ENCODE measurements at regions not wholly inside any gene's neighbourhood (a gene's known extent, or its start where the extent isn't known, plus 50 kb on each side); places are given as distances from the start of the nearest gene placed in this dataset.

DNA sequence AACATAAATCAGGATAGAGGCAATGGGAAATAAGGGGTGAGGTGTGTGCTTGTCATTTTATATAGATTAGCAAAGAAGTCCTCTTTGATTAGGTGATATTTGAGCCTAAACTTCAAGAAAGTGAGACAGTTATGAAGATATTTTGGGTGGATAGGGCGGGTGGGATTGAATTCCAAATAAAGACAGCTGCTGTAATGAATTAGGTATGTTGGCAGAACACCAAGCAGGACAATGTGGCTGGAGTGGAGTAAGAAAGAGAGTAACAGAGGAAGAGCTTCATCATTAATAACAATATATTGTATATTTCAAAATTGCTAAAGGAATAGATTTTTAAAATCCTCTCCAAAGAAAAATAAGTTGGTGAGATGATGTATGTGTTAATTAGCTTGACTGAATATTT is 91.0 kb upstream of the CENPE start:
- Histone ChIP-seq H3K27ac (ENCODE audit: control insufficient read depth, insufficient read depth) (no peak overlapping the region), H3K4me3 (no peak overlapping the region), H2AFZ (ENCODE audit: control insufficient read depth, low read depth, low read length) (no peak overlapping the region), H3K4me2 (ENCODE audit: control insufficient read depth, insufficient read depth) (no peak overlapping the region), H3K9me3 (replicated peaks; ENCODE audit: control insufficient read depth, insufficient read depth, low read length) (no peaks in the 10 kb centered on the region), H3K36me3 (ENCODE audit: control insufficient read depth in 2 of 2, insufficient read depth in 2 of 2, low read length in 1 of 2) (no peaks in the 10 kb centered on the region), H3K9ac (ENCODE audit: control insufficient read depth, insufficient read depth, low read length) (no peak overlapping the region), H4K20me1 (ENCODE audit: control insufficient read depth, insufficient read depth) (no peaks in the 10 kb centered on the region), H3K4me1 (ENCODE audit: control insufficient read depth, insufficient read depth, low read length) (no peaks in the 10 kb centered on the region), H3K79me2 (ENCODE audit: control insufficient read depth, insufficient read depth, low read length) (no peaks in the 10 kb centered on the region), H3K27me3 (replicated peaks in 1 of 2; ENCODE audit: control insufficient read depth in 2 of 2, insufficient read depth in 2 of 2, low read length in 1 of 2) (no peaks in the 10 kb centered on the region)
- BruUV-seq (replicated peaks) = no TSS peak
- DNase-seq (ENCODE audit: low read depth, low spot score) = no peak
- FAIRE-seq = no peak
- no peak for ATAC-seq
- SMC1A ChIA-PET (ENCODE audit: uncharacterized antibody, unreplicated experiment) = no interaction called here
- in situ Hi-C loops (cut with MboI) = no loop called here
- POLR2A ChIA-PET = interaction anchor here (0.6 kb wide), 1 partner anchor 20 kb away, joined by 3 read pairs; no protein-coding TSS in a partner anchor
- RAD21 ChIA-PET (ENCODE audit: unreplicated experiment) = no interaction called here
- WGBS (ENCODE audit: insufficient coverage, insufficient replicate concordance, low lambda C conversion rate, missing lambda C conversion rate) = 0% methylated on average over 1 of the region's 1 CpG
- CTCF ChIA-PET = no interaction called here
- intact Hi-C loops (cut with micrococcal nuclease; ENCODE audit: unreplicated experiment) = no loop called here
- TF ChIP-seq PKNOX1 (IDR thresholded peaks at IDR 0.05) (no peak), MYC (IDR thresholded peaks at IDR 0.05; ENCODE audit: insufficient read depth, insufficient read length, insufficient replicate concordance, low read length, severe bottlenecking) (no peak), CEBPB (IDR thresholded peaks at IDR 0.05; ENCODE audit: borderline replicate concordance in 1 of 2, low read depth in 2 of 2, low read length in 2 of 2) (no peak), RAD51 (IDR thresholded peaks at IDR 0.05) (no peak), GABPA (IDR thresholded peaks at IDR 0.05; ENCODE audit: low read depth) (no peak), ZNF687 (IDR thresholded peaks at IDR 0.05) (no peak), ZNF274 (IDR thresholded peaks at IDR 0.05; ENCODE audit: insufficient read depth, insufficient read length) (no peak), BACH1 (IDR thresholded peaks at IDR 0.05; ENCODE audit: borderline replicate concordance) (no peak), SUZ12 (IDR thresholded peaks at IDR 0.05; ENCODE audit: unreplicated experiment) (no peak), KAT2A (conservative IDR thresholded peaks at IDR 0.05; ENCODE audit: control insufficient read depth, low read depth, low read length) (no peak), ZBTB11 (CRISPR knock-in tag; IDR thresholded peaks at IDR 0.05) (no peak)
- TF ChIP-seq, protein P1, sequence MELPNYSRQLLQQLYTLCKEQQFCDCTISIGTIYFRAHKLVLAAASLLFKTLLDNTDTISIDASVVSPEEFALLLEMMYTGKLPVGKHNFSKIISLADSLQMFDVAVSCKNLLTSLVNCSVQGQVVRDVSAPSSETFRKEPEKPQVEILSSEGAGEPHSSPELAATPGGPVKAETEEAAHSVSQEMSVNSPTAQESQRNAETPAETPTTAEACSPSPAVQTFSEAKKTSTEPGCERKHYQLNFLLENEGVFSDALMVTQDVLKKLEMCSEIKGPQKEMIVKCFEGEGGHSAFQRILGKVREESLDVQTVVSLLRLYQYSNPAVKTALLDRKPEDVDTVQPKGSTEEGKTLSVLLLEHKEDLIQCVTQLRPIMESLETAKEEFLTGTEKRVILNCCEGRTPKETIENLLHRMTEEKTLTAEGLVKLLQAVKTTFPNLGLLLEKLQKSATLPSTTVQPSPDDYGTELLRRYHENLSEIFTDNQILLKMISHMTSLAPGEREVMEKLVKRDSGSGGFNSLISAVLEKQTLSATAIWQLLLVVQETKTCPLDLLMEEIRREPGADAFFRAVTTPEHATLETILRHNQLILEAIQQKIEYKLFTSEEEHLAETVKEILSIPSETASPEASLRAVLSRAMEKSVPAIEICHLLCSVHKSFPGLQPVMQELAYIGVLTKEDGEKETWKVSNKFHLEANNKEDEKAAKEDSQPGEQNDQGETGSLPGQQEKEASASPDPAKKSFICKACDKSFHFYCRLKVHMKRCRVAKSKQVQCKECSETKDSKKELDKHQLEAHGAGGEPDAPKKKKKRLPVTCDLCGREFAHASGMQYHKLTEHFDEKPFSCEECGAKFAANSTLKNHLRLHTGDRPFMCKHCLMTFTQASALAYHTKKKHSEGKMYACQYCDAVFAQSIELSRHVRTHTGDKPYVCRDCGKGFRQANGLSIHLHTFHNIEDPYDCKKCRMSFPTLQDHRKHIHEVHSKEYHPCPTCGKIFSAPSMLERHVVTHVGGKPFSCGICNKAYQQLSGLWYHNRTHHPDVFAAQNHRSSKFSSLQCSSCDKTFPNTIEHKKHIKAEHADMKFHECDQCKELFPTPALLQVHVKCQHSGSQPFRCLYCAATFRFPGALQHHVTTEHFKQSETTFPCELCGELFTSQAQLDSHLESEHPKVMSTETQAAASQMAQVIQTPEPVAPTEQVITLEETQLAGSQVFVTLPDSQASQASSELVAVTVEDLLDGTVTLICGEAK (IDR thresholded peaks at IDR 0.05; ENCODE audit: borderline replicate concordance) = no peak

Data from GM12878 (cell line).